ENCODE measurements at regions not wholly inside any gene's neighbourhood (a gene's known extent, or its start where the extent isn't known, plus 50 kb on each side); places are given as distances from the start of the nearest gene placed in this dataset.

DNA sequence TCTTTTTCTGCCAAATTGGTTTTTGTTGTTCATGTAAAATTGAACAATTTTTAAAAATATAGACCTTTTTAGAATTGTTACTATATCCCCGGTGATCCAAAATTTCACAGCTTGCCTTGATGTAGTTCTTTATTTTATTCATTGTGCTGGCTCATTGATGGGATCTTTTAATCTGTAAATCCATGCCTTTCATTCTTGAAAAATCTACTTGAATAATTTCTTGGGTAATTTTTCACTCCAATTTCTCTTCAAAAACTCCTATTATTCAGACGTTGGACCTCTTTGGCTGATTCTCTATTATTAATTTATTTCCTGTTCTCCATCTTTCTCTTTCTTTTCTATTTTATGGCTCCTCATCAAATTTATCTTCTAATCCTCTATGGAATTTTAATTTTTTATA, 476.1 kb upstream of the CITED2 start:
- no peaks in the 10 kb centered on the region for H3K27me3 ChIP-seq (ENCODE audit: low read depth)
- in situ Hi-C loops (cut with MboI; ENCODE audit: low sequenced_read_pairs) = no loop called here
- no peak overlapping the region for H3K4me3 ChIP-seq
- no peaks in the 10 kb centered on the region for H3K36me3 ChIP-seq (replicated peaks)
- H3K4me1 ChIP-seq = peaks cover 3% of the 10 kb centered on the region; the same call in 1 of the 2 replicates
- no peak for DNase-seq (ENCODE audit: low spot score in 2 of 2)
- H3K9me3 ChIP-seq = no peaks in the 10 kb centered on the region

DNA sequence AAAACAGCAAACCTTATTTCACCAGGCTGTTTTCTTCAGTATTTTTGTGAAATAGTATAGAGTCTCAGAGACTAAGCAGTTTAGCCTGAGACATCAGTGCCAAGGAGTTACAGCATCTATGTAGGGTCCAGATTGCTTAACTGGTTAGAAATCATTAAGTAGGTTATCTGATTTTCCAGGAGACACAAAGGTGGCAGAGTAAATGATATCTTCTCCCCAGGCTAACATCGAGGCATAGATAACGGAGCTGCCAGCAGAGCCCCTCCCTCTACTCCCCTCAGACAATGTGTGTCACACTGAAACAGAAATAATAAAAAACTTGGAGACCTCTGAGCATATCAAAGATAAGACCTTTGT, 473.0 kb upstream of the CITED2 start:
- Histone ChIP-seq H3K36me3 (replicated peaks) (no peaks in the 10 kb centered on the region), H3K4me1 (peaks cover 3% of the 10 kb centered on the region; the same call in 1 of the 2 replicates), H3K9me3 (no peaks in the 10 kb centered on the region), H3K4me3 (no peak overlapping the region), H3K27me3 (ENCODE audit: low read depth) (no peaks in the 10 kb centered on the region)
- no peak for DNase-seq (ENCODE audit: low spot score in 2 of 2)
- in situ Hi-C loops (cut with MboI; ENCODE audit: low sequenced_read_pairs) = no loop called here

DNA sequence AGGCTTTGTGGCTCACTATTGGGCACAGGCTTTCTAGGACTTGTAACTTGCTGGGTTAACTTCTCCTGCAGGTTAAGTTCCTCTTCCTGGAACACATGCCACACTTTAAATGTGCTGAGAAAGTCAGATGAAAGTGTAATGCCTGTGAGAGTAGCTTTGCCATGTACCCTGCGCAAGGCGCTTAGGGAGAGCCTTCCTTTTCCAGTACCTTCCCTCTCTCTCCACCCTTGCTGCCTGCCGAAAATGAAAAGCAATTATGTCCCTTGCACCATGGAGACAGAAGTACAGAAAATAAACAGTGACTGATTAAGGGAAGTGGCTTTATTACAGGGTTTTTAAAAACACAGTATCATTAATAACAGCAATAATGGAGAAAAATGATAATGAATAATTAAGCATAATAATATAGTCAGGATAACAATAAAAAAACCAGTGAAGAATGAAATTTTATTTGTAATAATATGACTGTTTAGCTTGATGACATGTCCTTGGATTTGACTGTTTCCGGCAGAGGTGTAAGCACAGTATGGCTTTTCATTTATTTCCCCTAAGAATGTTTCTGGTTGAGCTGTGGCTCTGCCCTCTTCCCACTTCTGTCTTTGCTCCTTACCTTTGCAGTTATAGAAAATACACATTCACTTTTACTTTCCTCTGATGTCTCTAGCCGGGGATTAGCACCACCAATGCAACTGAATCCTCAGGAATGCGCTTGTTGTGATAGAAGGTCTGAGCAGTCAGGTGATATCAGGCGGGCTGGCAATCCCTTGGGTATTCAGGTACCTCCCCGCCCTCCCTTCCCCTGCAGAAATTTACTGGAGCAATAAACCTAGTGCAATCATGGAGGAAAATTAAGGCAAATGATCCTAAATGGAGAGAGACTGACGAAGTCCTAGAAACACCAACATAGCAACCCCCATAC, 472.3 kb upstream of the CITED2 start:
- Histone ChIP-seq H3K9me3 (no peaks in the 10 kb centered on the region), H3K4me1 (no peaks in the 10 kb centered on the region), H3K36me3 (replicated peaks) (no peaks in the 10 kb centered on the region), H3K27me3 (ENCODE audit: low read depth) (no peaks in the 10 kb centered on the region), H3K4me3 (no peak overlapping the region)
- no peak for DNase-seq (ENCODE audit: low spot score in 2 of 2)
- in situ Hi-C loops (cut with MboI; ENCODE audit: low sequenced_read_pairs) = no loop called here

DNA sequence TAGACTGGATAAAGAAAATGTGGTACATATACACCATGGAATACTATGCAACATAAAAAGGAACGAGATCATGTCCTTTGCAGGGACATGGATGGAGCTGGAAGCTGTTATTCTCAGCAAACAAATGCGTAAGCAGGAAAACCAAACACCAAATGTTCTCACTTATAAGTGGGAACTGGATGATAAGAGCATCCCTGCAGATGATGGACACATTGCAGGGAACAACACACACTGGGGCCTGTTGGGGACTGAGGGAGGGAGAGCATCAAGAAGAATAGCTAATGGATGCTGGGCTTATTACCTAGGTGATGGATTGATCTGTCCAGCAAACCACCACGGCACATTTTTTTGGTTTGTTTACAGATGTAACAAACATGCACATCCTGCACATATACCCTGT, 470.5 kb upstream of the CITED2 start:
- in situ Hi-C loops (cut with MboI; ENCODE audit: low sequenced_read_pairs) = no loop called here
- no peaks in the 10 kb centered on the region for H3K4me1 ChIP-seq
- H3K27me3 ChIP-seq (ENCODE audit: low read depth) = no peaks in the 10 kb centered on the region
- no peak for DNase-seq (ENCODE audit: low spot score in 2 of 2)
- H3K9me3 ChIP-seq = no peaks in the 10 kb centered on the region
- H3K36me3 ChIP-seq (replicated peaks) = no peaks in the 10 kb centered on the region
- no peak overlapping the region for H3K4me3 ChIP-seq

DNA sequence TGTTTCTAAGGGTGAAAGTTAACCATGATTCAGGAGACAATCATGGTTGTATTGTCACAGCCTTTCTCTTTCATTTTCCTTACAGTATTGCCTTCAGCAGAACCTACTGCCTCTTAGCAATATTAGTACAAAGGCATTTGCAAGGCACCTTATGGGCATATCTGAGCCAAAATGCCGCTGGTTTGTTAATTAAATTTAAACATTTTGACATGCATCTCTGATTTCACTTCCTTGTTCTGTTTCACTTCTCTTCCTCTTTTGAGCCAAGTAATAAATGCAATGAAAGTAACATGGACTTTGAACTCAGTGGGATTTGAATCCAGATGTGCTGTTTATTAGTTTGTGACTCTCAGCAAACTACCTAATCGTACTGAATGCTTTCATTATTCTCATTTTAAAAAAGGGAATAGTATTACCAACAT, 467.4 kb upstream of the CITED2 start:
- Histone ChIP-seq H3K36me3 (replicated peaks) (no peaks in the 10 kb centered on the region), H3K9me3 (no peaks in the 10 kb centered on the region), H3K4me1 (no peaks in the 10 kb centered on the region), H3K4me3 (no peak overlapping the region), H3K27me3 (ENCODE audit: low read depth) (no peaks in the 10 kb centered on the region)
- no peak for DNase-seq (ENCODE audit: low spot score in 2 of 2)
- in situ Hi-C loops (cut with MboI; ENCODE audit: low sequenced_read_pairs) = no loop called here

DNA sequence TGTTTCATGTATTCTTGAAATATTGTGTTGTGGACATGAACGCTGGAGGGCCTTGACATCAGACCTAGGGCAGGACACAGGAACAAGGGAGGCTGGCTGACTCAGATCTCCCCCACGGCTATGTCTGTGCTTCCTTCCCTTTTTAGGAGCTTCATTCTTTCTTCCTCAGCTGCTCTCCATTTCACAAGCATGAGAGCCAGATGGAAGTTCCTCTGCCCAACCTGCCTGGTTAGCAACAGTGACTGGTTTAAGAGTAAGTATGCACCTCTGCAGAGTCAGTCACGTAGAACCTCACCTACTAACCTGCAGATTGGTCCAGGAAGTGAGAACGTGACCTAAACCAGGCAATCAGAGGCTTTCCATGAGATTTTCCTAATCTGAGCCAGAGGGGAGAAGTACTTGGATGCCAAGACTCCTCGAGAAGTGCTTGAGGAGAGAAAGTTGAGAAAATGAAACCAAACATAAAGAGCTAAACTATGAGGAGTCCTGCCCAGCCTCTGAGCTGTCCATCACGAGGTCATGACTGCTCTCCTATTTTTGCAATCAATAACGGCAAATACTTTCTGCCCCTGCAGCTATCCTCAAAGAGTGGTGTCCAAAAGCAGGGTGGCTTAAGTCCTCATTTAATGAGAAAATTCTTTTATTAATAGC, 465.2 kb upstream of the CITED2 start:
- no peaks in the 10 kb centered on the region for H3K9me3 ChIP-seq
- H3K27me3 ChIP-seq (ENCODE audit: low read depth) = no peaks in the 10 kb centered on the region
- no peaks in the 10 kb centered on the region for H3K36me3 ChIP-seq (replicated peaks)
- no peaks in the 10 kb centered on the region for H3K4me1 ChIP-seq
- in situ Hi-C loops (cut with MboI; ENCODE audit: low sequenced_read_pairs) = no loop called here
- DNase-seq (ENCODE audit: low spot score in 2 of 2) = no peak
- H3K4me3 ChIP-seq = no peak overlapping the region

DNA sequence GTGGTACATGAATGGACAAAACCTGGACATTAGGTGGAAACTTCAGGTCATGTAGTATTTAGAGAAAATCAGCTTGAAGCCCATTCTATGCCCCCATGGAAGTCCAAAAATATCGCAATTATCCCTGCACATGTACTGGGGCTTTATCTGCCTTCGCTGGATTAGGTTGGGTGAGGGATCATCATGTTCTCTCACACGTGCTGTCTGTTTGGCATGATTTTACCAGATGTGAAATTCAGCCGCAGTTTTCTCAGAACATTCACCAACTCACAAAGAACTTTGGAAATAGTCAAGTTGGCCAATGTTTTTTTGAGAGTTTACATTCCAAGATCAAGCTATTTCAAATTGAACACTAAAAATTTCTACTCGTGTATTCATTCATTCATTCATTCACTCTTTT, 459.8 kb upstream of the CITED2 start:
- Histone ChIP-seq H3K4me1 (no peaks in the 10 kb centered on the region), H3K9me3 (no peaks in the 10 kb centered on the region), H3K4me3 (no peak overlapping the region), H3K27me3 (ENCODE audit: low read depth) (no peaks in the 10 kb centered on the region), H3K36me3 (replicated peaks) (no peaks in the 10 kb centered on the region)
- no peak for DNase-seq (ENCODE audit: low spot score in 2 of 2)
- in situ Hi-C loops (cut with MboI; ENCODE audit: low sequenced_read_pairs) = no loop called here

DNA sequence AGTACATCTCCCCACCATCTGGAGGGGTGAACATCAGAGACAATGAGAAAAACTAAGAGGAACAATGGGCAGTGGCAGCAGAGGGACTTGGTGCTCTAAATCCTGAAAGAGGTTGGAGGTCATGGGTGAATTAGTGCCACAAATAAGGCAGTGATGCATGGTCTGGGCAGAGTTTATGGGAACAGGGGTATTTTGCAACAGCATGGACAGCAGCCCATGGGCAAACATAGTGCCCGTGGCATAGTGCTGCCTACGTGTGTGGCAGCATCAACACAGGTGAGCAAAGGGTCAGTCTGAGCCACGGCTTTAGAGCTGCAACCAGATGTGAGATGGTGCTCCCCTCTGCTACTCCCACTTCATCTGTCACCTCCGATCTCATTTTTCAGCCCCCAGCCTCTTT, 459.1 kb upstream of the CITED2 start:
- Histone ChIP-seq H3K27me3 (ENCODE audit: low read depth) (no peaks in the 10 kb centered on the region), H3K4me3 (no peak overlapping the region), H3K4me1 (no peaks in the 10 kb centered on the region), H3K9me3 (no peaks in the 10 kb centered on the region), H3K36me3 (replicated peaks) (no peaks in the 10 kb centered on the region)
- in situ Hi-C loops (cut with MboI; ENCODE audit: low sequenced_read_pairs) = no loop called here
- no peak for DNase-seq (ENCODE audit: low spot score in 2 of 2)

DNA sequence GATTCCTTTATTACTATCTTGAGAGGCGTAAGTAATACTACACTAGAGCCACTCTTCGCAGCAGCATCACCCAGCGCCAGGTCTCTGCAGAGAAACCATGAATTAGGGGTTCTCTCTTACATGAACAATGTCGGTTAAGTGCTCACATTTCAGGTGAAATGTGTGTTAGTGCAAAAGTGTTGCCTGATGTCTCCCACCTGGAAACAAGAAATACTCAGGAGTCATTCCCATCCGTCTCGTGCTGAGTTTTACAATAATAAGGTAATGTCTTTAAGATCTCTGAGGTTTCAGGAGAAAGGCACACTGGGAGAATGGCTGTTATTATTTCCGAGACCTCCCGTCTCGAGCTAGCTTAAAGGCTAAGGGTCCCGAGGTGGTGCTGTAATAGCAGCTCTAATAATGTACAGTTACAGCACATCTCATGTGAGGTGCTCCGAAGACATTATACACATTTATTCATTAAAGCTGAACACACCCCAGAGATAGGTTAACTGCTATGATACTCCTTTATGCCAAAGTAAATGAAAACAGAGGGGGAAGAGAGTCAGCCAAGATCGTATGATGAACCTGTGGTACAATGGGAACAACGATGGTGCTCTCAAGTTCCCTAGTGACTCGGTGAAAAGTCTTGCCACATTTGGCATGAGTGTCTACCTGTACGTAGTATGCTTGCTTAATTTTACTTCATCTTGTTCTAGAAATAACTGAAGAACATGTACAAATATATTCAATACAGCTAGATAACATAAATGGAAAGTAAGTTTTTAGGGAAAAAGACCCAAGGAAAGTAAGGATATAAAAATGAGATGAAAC, 458.3 kb upstream of the CITED2 start:
- no peak for DNase-seq (ENCODE audit: low spot score in 2 of 2)
- H3K27me3 ChIP-seq (ENCODE audit: low read depth) = no peaks in the 10 kb centered on the region
- in situ Hi-C loops (cut with MboI; ENCODE audit: low sequenced_read_pairs) = no loop called here

DNA sequence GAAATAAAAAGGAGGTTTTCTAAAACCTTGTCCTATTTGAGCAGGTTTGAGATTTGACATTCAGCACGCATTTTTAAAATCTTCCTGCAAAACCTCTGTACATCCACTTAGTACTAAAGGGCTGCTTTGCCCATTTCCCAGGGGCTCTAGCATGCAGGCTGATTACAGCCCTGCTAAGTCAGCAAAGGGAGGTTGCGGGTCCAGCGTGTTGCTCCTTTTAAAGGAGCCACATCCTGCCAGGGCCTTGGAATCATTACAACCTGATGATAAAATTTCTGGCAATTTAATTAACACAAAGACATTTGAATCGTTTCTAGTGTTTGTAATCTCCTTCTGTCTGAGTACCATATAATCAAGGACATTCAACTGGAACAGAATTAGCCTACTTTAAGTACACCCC, 455.1 kb upstream of the CITED2 start:
- no peaks in the 10 kb centered on the region for H3K9me3 ChIP-seq
- H3K4me3 ChIP-seq = no peak overlapping the region
- H3K4me1 ChIP-seq = no peaks in the 10 kb centered on the region
- in situ Hi-C loops (cut with MboI; ENCODE audit: low sequenced_read_pairs) = no loop called here
- no peak for DNase-seq (ENCODE audit: low spot score in 2 of 2)
- no peaks in the 10 kb centered on the region for H3K27me3 ChIP-seq (ENCODE audit: low read depth)
- H3K36me3 ChIP-seq (replicated peaks) = no peaks in the 10 kb centered on the region

More for the DNA sequence above, 458.3 kb upstream of the CITED2 start:
- no peaks in the 10 kb centered on the region for H3K4me1 ChIP-seq
- H3K4me3 ChIP-seq = no peak overlapping the region
- no peaks in the 10 kb centered on the region for H3K9me3 ChIP-seq
- H3K36me3 ChIP-seq (replicated peaks) = no peaks in the 10 kb centered on the region

DNA sequence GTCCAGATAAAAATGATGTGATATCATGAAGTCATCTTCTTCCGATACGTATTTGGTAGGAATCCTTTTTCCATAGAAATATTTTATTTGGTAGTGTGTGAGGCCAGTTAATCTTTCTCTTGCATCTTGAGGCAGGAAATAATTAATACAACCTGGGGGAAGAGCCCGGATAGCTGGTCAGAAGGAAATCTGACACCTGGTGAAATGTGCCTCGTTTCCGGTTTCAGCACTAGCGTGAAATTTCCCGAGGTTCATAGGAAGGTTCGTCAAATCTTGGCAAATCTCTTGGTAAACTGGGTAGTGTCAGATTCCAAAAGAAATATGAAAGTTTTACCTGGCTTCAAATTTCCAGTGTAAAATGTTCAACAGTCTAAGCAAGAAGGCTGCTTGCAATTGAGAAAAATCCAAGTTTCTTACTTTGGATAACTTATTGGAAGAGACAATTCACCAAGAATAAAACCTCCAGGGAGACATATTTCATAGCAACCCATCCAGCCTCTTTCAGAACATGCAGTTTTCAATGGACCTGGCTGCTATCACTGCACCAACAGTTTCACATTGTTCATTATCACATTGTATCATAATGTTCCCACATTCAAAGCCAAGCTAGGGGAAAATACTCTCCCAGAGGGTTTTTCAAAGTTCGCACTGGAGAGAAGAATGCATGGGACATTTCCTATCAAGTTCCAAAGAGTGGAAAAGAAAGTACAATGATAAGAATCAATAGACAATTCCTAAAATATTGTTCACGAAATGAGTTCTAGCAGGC, 454.5 kb upstream of the CITED2 start:
- Histone ChIP-seq H3K9me3 (no peaks in the 10 kb centered on the region), H3K27me3 (ENCODE audit: low read depth) (no peaks in the 10 kb centered on the region), H3K4me3 (no peak overlapping the region), H3K36me3 (replicated peaks) (no peaks in the 10 kb centered on the region), H3K4me1 (no peaks in the 10 kb centered on the region)
- no peak for DNase-seq (ENCODE audit: low spot score in 2 of 2)
- in situ Hi-C loops (cut with MboI; ENCODE audit: low sequenced_read_pairs) = no loop called here

DNA sequence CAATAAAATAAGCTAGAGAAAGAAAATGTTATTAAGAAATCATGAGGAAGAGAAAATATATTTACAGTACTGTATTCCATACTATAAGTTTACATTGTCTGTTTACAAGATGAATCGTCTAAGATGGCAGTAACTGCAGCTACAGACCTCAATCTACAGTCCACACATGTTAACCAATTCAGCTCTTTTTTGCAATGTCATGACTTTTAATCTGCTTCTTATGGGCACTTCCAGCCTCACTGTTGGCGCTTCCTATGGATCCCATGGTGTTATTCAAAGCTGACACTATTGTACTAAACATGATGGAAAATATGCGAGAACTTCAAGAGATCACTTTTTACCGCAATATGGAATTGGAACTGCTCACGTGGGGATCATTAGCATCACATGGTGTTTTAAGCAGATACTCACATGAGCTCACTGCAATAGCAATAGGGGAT, 451.5 kb upstream of the CITED2 start:
- no peaks in the 10 kb centered on the region for H3K27me3 ChIP-seq (ENCODE audit: low read depth)
- in situ Hi-C loops (cut with MboI; ENCODE audit: low sequenced_read_pairs) = no loop called here
- H3K4me1 ChIP-seq = no peaks in the 10 kb centered on the region
- no peaks in the 10 kb centered on the region for H3K9me3 ChIP-seq
- H3K4me3 ChIP-seq = no peak overlapping the region
- H3K36me3 ChIP-seq (replicated peaks) = no peaks in the 10 kb centered on the region
- no peak for DNase-seq (ENCODE audit: low spot score in 2 of 2)

DNA sequence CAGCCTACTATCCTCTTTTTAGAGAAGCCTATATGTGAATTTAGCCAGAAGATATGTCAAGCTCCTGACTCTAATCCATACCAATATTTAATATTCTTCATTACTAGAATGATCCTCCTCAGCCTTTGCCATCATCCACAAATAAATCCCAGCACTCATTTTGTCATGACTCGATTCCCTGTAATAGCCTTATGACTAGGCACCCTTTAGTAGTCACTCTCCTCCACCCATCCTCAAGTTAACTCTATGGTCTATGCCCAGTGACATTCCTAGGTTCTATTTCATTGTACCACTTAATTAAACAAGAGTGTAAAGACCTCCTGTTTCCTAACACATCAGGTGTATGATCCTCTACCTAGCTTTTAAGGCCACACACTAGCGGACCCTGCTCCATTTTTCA, 450.4 kb upstream of the CITED2 start:
- in situ Hi-C loops (cut with MboI; ENCODE audit: low sequenced_read_pairs) = no loop called here

More for the DNA sequence above, 450.4 kb upstream of the CITED2 start:
- Histone ChIP-seq H3K27me3 (ENCODE audit: low read depth) (no peaks in the 10 kb centered on the region), H3K4me3 (no peak overlapping the region), H3K9me3 (no peaks in the 10 kb centered on the region), H3K4me1 (no peaks in the 10 kb centered on the region), H3K36me3 (replicated peaks) (no peaks in the 10 kb centered on the region)
- no peak for DNase-seq (ENCODE audit: low spot score in 2 of 2)
